ENCODE measurements at regions not wholly inside any gene's neighbourhood (a gene's known extent, or its start where the extent isn't known, plus 50 kb on each side); places are given as distances from the start of the nearest gene placed in this dataset.
"Not testable (repeated sequence)": the region's sequence is repeated elsewhere in the genome, so short reads cannot be mapped to it uniquely, and the experiment has no call there.

GRCh38 chr10:65100146-65100545 is 1578.9 kb downstream of the REEP3 start:
- Histone ChIP-seq H3K36me3 (ENCODE audit: control insufficient read depth in 2 of 2, insufficient read depth in 2 of 2, low read length in 1 of 2) (no peaks in the 10 kb centered on the region), H3K27ac (ENCODE audit: low read depth in 2 of 2, low read length in 1 of 2) (no peak overlapping the region), H3K9me3 (ENCODE audit: control insufficient read depth in 2 of 2, insufficient read depth in 1 of 2, low read depth in 1 of 2, low read length in 1 of 2) (peaks cover 2 to 6% of the 10 kb centered on the region in 2 donors), H3K4me3 (ENCODE audit: low read depth in 1 of 2, low read length in 2 of 2) (no peak overlapping the region), H3K27me3 (ENCODE audit: control insufficient read depth in 1 of 2, insufficient read depth in 2 of 2, low read length in 2 of 2) (no peaks in the 10 kb centered on the region), H3K4me1 (ENCODE audit: control insufficient read depth in 2 of 2, insufficient read depth in 2 of 2, low read length in 1 of 2) (no peaks in the 10 kb centered on the region)
- WGBS, 2 donors, result 67 to 70% methylated on average over 1 of the region's 1 CpG

GRCh38 chr10:65100881-65101280 is 1579.7 kb downstream of the REEP3 start:
- H3K36me3 ChIP-seq (ENCODE audit: control insufficient read depth in 2 of 2, insufficient read depth in 2 of 2, low read length in 1 of 2); H3K4me3 ChIP-seq (ENCODE audit: low read depth in 1 of 2, low read length in 2 of 2); H3K4me1 ChIP-seq (ENCODE audit: control insufficient read depth in 2 of 2, insufficient read depth in 2 of 2, low read length in 1 of 2); H3K27ac ChIP-seq (ENCODE audit: low read depth in 2 of 2, low read length in 1 of 2); H3K27me3 ChIP-seq (ENCODE audit: control insufficient read depth in 1 of 2, insufficient read depth in 2 of 2, low read length in 2 of 2); H3K9me3 ChIP-seq (ENCODE audit: control insufficient read depth in 2 of 2, insufficient read depth in 1 of 2, low read depth in 1 of 2, low read length in 1 of 2): not testable (repeated sequence)
- WGBS, 2 donors, result 77 to 83% methylated on average over 4 of the region's 4 CpGs

DNA sequence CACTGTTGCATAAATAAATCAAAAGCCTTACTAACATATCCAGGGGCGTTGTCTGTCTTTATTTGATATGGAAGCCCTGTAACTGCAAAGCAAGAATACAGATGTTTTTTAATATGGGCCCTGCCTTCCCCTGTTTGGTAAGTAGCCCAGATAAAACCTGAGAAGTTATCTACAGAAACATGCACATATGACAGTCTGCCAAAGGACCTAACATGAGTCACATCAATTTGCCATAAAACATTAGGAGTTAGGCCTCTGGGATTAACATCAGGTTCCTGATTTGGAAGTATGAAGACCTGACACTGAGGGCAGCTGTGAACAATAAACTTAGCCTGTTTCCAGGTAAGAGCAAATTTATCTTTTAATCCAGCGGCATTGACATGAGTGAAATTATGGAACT is 1588.8 kb downstream of the REEP3 start:
- H3K27ac ChIP-seq (ENCODE audit: low read depth in 2 of 2, low read length in 1 of 2), result no peak overlapping the region
- H3K36me3 ChIP-seq (ENCODE audit: control insufficient read depth in 2 of 2, insufficient read depth in 2 of 2, low read length in 1 of 2), result no peaks in the 10 kb centered on the region
- no peak overlapping the region for H3K4me3 ChIP-seq (ENCODE audit: low read depth in 1 of 2, low read length in 2 of 2)
- 62 to 66% methylated on average over 2 of the region's 2 CpGs for WGBS, 2 donors
- no peaks in the 10 kb centered on the region for H3K9me3 ChIP-seq (ENCODE audit: control insufficient read depth in 2 of 2, insufficient read depth in 1 of 2, low read depth in 1 of 2, low read length in 1 of 2)
- no peaks in the 10 kb centered on the region for H3K4me1 ChIP-seq (ENCODE audit: control insufficient read depth in 2 of 2, insufficient read depth in 2 of 2, low read length in 1 of 2)
- H3K27me3 ChIP-seq (ENCODE audit: control insufficient read depth in 1 of 2, insufficient read depth in 2 of 2, low read length in 2 of 2), result no peaks in the 10 kb centered on the region

- not testable (repeated sequence) for H3K27me3 ChIP-seq (ENCODE audit: control insufficient read depth in 1 of 2, insufficient read depth in 2 of 2, low read length in 2 of 2); H3K4me3 ChIP-seq (ENCODE audit: low read depth in 1 of 2, low read length in 2 of 2); H3K4me1 ChIP-seq (ENCODE audit: control insufficient read depth in 2 of 2, insufficient read depth in 2 of 2, low read length in 1 of 2); H3K27ac ChIP-seq (ENCODE audit: low read depth in 2 of 2, low read length in 1 of 2); H3K36me3 ChIP-seq (ENCODE audit: control insufficient read depth in 2 of 2, insufficient read depth in 2 of 2, low read length in 1 of 2); H3K9me3 ChIP-seq (ENCODE audit: control insufficient read depth in 2 of 2, insufficient read depth in 1 of 2, low read depth in 1 of 2, low read length in 1 of 2)
- WGBS, 2 donors, result 79 to 80% methylated on average over 6 of the region's 6 CpGs
Measured at GRCh38 chr10:65111059-65111458, 1589.9 kb downstream of the REEP3 start.

GRCh38 chr10:65112573-65112972 is 1591.4 kb downstream of the REEP3 start:
- WGBS, 2 donors, result 63 to 73% methylated on average over 4 of the region's 4 CpGs
- no peak overlapping the region for H3K27ac ChIP-seq (ENCODE audit: low read depth in 2 of 2, low read length in 1 of 2)
- H3K4me3 ChIP-seq (ENCODE audit: low read depth in 1 of 2, low read length in 2 of 2), result no peak overlapping the region
- H3K36me3 ChIP-seq (ENCODE audit: control insufficient read depth in 2 of 2, insufficient read depth in 2 of 2, low read length in 1 of 2), result no peaks in the 10 kb centered on the region
- no peaks in the 10 kb centered on the region for H3K4me1 ChIP-seq (ENCODE audit: control insufficient read depth in 2 of 2, insufficient read depth in 2 of 2, low read length in 1 of 2)
- H3K27me3 ChIP-seq (ENCODE audit: control insufficient read depth in 1 of 2, insufficient read depth in 2 of 2, low read length in 2 of 2), result no peaks in the 10 kb centered on the region
- H3K9me3 ChIP-seq (ENCODE audit: control insufficient read depth in 2 of 2, insufficient read depth in 1 of 2, low read depth in 1 of 2, low read length in 1 of 2), result no peaks in the 10 kb centered on the region

GRCh38 chr10:65123120-65123519 is 1601.9 kb downstream of the REEP3 start:
- no peaks in the 10 kb centered on the region for H3K36me3 ChIP-seq (ENCODE audit: control insufficient read depth in 2 of 2, insufficient read depth in 2 of 2, low read length in 1 of 2)
- H3K4me1 ChIP-seq (ENCODE audit: control insufficient read depth in 2 of 2, insufficient read depth in 2 of 2, low read length in 1 of 2), result no peaks in the 10 kb centered on the region
- no peaks in the 10 kb centered on the region for H3K9me3 ChIP-seq (ENCODE audit: control insufficient read depth in 2 of 2, insufficient read depth in 1 of 2, low read depth in 1 of 2, low read length in 1 of 2)
- whole genome bisulfite sequencing, 2 donors, result 63 to 68% methylated on average over 1 of the region's 1 CpG
- no peak overlapping the region for H3K27ac ChIP-seq (ENCODE audit: low read depth in 2 of 2, low read length in 1 of 2)
- H3K27me3 ChIP-seq (ENCODE audit: control insufficient read depth in 1 of 2, insufficient read depth in 2 of 2, low read length in 2 of 2), result no peaks in the 10 kb centered on the region
- H3K4me3 ChIP-seq (ENCODE audit: low read depth in 1 of 2, low read length in 2 of 2), result no peak overlapping the region

- no peaks in the 10 kb centered on the region for H3K27me3 ChIP-seq (ENCODE audit: control insufficient read depth in 1 of 2, insufficient read depth in 2 of 2, low read length in 2 of 2)
- no peak overlapping the region for H3K27ac ChIP-seq (ENCODE audit: low read depth in 2 of 2, low read length in 1 of 2)
- no peak overlapping the region for H3K4me3 ChIP-seq (ENCODE audit: low read depth in 1 of 2, low read length in 2 of 2)
- no peaks in the 10 kb centered on the region for H3K9me3 ChIP-seq (ENCODE audit: control insufficient read depth in 2 of 2, insufficient read depth in 1 of 2, low read depth in 1 of 2, low read length in 1 of 2)
- H3K4me1 ChIP-seq (ENCODE audit: control insufficient read depth in 2 of 2, insufficient read depth in 2 of 2, low read length in 1 of 2), result no peaks in the 10 kb centered on the region
- H3K36me3 ChIP-seq (ENCODE audit: control insufficient read depth in 2 of 2, insufficient read depth in 2 of 2, low read length in 1 of 2), result no peaks in the 10 kb centered on the region
- WGBS, 2 donors, result 62 to 64% methylated on average over 2 of the region's 2 CpGs
Measured at GRCh38 chr10:65125212-65125611, 1604.0 kb downstream of the REEP3 start.

DNA sequence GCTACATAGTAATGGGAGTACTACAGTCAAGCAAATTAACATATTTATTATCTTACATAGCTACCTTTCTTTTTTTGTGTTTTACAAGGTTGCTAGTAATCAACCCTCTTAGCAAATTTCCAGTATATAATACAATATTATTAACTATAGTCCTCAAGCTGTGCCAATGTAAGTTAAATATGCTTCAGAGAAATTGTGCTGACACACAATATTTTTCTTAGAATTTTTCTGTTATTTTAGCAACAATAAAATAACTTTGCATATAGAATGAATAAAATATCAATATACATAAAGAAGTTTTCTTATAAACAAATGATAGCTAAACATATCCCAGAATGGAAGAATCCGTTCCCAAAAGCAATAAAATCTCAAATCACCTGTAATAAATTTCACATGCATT is 1605.1 kb downstream of the REEP3 start:
- Histone ChIP-seq H3K9me3 (ENCODE audit: control insufficient read depth in 2 of 2, insufficient read depth in 1 of 2, low read depth in 1 of 2, low read length in 1 of 2) (no peaks in the 10 kb centered on the region), H3K36me3 (ENCODE audit: control insufficient read depth in 2 of 2, insufficient read depth in 2 of 2, low read length in 1 of 2) (no peaks in the 10 kb centered on the region), H3K27me3 (ENCODE audit: control insufficient read depth in 1 of 2, insufficient read depth in 2 of 2, low read length in 2 of 2) (no peaks in the 10 kb centered on the region), H3K4me3 (ENCODE audit: low read depth in 1 of 2, low read length in 2 of 2) (no peak overlapping the region), H3K27ac (ENCODE audit: low read depth in 2 of 2, low read length in 1 of 2) (no peak overlapping the region), H3K4me1 (ENCODE audit: control insufficient read depth in 2 of 2, insufficient read depth in 2 of 2, low read length in 1 of 2) (no peaks in the 10 kb centered on the region)
- WGBS, 2 donors, result 77 to 92% methylated on average over 1 of the region's 1 CpG

DNA sequence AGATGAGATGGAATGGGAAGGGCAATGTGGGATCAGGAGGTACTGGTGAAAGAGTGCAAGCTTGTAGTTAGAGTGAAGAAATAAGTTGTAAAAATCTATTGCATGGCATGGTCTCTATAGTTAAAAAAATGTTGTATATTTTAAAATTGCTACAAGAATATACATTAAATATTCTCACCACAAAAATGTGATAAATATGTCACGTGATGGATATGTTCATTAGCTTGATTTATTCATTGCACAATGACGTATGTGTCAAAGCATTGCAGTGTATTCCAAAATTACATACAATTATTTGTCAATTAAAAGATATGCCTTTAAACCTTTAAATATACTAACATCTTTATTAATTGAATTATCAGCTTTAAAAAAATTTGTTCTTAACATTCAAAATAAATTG is 1607.1 kb downstream of the REEP3 start:
- Histone ChIP-seq H3K36me3 (ENCODE audit: control insufficient read depth in 2 of 2, insufficient read depth in 2 of 2, low read length in 1 of 2) (no peaks in the 10 kb centered on the region), H3K27me3 (ENCODE audit: control insufficient read depth in 1 of 2, insufficient read depth in 2 of 2, low read length in 2 of 2) (no peaks in the 10 kb centered on the region), H3K4me3 (ENCODE audit: low read depth in 1 of 2, low read length in 2 of 2) (no peak overlapping the region), H3K27ac (ENCODE audit: low read depth in 2 of 2, low read length in 1 of 2) (no peak overlapping the region), H3K4me1 (ENCODE audit: control insufficient read depth in 2 of 2, insufficient read depth in 2 of 2, low read length in 1 of 2) (no peaks in the 10 kb centered on the region), H3K9me3 (ENCODE audit: control insufficient read depth in 2 of 2, insufficient read depth in 1 of 2, low read depth in 1 of 2, low read length in 1 of 2) (no peaks in the 10 kb centered on the region)
- WGBS, 2 donors, result 78 to 79% methylated on average over 2 of the region's 2 CpGs

- 71 to 75% methylated on average over 1 of the region's 1 CpG for WGBS, 2 donors
Measured at GRCh38 chr10:65130162-65130758, 1609.1 kb downstream of the REEP3 start.

More at GRCh38 chr10:65130162-65130758, 1609.1 kb downstream of the REEP3 start:
- Histone ChIP-seq H3K9me3 (ENCODE audit: control insufficient read depth in 2 of 2, insufficient read depth in 1 of 2, low read depth in 1 of 2, low read length in 1 of 2) (no peaks in the 10 kb centered on the region), H3K36me3 (ENCODE audit: control insufficient read depth in 2 of 2, insufficient read depth in 2 of 2, low read length in 1 of 2) (no peaks in the 10 kb centered on the region), H3K27ac (ENCODE audit: low read depth in 2 of 2, low read length in 1 of 2) (no peak overlapping the region), H3K27me3 (ENCODE audit: control insufficient read depth in 1 of 2, insufficient read depth in 2 of 2, low read length in 2 of 2) (no peaks in the 10 kb centered on the region), H3K4me1 (ENCODE audit: control insufficient read depth in 2 of 2, insufficient read depth in 2 of 2, low read length in 1 of 2) (no peaks in the 10 kb centered on the region), H3K4me3 (ENCODE audit: low read depth in 1 of 2, low read length in 2 of 2) (no peak overlapping the region)

Data from esophagus (tissue), 2 donors.